GM12891 (cell line): ENCODE measurements at regions not wholly inside any gene's neighbourhood (a gene's known extent, or its start where the extent isn't known, plus 50 kb on each side); places are given as distances from the start of the nearest gene placed in this dataset.
"Not testable (repeated sequence)": the region's sequence is repeated elsewhere in the genome, so short reads cannot be mapped to it uniquely, and the experiment has no call there.

Experiments used
- POLR2A ChIP-seq: IDR thresholded peaks from 2 replicates; pipeline ENCODE4 v1.6.1; 2011; ENCODE audit warnings: low read depth, low read length, control low read depth
- POLR2AphosphoS5 ChIP-seq: IDR thresholded peaks from 2 replicates; pipeline ENCODE4 v1.6.1; 2011; ENCODE audit warnings: low read depth, low read length, control low read depth

DNA sequence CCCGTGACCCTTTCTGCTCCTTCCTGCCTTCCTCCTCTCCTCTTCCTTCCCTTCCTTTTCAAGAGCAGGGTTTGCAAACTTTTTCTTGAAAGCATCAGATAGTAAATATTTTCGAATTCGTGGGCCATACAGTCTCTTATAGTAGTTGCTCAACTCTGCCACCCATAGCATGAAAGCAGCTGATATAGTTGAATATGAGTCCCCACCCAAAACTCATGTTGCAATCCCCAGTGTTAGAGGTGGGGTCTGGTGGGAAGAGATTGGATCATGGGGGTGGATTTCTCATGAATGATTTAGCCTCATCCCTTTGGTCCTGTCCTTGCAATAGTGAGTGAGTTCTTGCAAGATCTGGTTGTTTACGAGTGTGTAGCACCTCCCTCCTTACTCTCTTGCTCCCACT, 114.3 kb downstream of the UNC93B1 start:
- not testable (repeated sequence) for TF ChIP-seq POLR2A, POLR2AphosphoS5
